Stimulated activated CD4-positive, alpha-beta T cell treated with anti-CD3 and anti-CD28 coated beads, Interleukin-2, amount 100 ng/mL, for 24 hours (primary cell): ENCODE measurements at regions not wholly inside any gene's neighbourhood (a gene's known extent, or its start where the extent isn't known, plus 50 kb on each side); places are given as distances from the start of the nearest gene placed in this dataset.

Experiments used
- DNase-seq, 2 donors: peaks; one replicate each; pipeline ENCODE4 v3.0.0-alpha.2; 2020

DNA sequence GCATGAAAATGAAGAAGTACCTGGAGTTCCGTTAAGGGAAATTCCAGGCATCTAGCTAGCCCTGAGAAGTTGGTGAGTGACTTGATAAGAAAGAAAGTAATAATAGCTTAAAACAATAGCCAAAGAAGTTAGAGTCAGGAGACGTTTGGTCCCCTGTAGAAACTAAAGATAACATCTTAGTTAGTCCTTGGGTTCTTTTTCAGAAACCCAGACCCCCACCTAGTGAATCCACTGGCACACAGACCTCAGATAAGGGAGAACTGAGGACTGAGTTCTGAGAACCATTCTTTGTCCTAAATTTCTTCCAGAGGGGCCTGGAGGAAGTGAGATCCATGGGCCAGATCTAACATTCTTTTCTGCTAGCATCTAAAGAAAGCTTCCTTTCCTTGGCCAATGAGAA is 335.4 kb downstream of the SLC4A3 start:
- DNase-seq = no peak

DNA sequence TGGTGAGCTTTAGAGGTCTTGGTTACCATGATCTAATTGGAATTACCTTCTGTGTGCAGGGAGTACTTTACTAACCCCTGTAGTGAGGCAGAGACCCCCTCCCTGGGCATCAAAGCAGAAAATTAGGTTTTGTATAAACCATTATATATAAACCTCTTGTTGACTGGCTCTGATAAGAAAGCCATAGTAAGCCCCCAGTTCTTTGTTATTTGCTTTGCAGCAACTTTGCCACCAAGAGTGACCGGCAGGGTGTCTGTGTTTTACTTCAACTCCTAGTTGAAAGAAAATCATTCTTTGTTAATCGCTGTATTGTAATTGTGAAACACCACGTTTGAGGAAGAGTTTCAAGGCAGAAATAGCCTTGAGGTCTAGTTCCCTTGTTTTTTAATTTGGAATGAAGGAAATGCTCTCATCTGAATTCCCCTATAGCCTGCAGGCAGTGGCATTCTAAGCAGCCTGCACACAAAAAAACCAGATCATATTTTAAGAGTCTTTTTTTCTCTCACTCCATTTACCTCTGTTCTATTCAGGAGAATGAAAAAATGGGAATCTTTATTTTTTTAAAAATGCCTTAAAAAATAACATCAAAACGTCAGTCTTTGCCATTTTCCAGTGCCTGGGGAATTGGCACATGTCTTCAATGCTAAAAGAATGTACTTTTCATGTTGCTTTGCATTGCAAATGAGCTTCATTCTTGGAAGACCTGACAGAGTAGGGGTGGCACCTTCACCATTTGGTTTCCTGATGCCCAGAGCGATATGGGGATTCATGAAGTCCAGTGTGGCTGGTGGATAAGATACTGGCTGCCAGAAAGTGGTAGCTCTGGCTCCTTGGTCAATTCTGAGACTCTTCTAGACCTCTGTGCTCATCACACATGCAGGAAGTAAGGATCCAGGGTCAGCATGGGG is 338.1 kb downstream of the SLC4A3 start:
- no peak for DNase-seq

DNA sequence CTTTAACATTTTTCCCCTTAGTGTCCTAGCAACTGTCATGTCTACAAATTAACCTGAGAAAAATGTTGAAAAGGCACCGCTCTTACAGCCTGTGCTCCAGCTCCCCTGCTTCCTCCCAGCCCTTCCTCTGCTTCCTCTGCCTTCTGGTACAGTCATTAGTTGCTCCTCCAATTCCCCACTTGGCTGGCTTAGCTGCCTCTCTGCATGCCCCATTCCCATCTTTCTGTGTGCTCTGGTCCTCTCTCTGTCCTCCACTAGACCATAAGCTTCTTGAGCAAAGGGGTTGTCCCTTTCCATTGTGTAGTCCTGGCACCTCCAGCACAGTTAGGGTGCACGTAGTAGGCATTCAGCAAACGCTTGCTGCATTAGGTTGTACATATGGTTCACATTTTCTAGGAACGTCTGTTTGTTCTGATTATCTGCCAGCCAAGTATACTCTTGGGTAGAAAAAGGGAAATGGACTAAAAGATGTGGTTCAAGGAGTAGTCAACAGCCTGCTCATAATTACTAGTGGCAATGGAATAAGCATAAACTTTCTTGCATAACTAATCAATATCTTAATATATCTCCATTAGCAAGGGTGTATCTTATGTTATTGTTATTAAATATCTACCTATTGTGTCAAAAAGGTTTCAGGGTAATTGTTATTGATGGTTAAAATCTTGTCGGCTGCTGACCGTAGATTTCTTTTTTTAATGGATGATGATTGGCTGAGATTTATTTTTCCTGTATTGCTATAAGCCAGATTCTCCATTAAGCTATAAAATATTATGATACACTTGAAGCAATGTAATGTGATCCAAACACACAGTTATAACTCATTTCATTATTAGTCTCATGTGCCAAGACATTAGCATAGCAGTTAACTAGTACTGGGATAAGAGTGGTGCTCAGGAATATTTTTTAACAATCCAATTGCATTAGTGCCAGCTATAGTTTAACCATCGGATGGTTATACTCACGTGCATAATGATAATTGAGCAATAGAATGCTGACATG is 340.1 kb downstream of the SLC4A3 start:
- no peak for DNase-seq

- DNase-seq = no peak
These were observed 341.4 kb downstream of the SLC4A3 start for GRCh38 chr2:219968685-219969345.

DNA sequence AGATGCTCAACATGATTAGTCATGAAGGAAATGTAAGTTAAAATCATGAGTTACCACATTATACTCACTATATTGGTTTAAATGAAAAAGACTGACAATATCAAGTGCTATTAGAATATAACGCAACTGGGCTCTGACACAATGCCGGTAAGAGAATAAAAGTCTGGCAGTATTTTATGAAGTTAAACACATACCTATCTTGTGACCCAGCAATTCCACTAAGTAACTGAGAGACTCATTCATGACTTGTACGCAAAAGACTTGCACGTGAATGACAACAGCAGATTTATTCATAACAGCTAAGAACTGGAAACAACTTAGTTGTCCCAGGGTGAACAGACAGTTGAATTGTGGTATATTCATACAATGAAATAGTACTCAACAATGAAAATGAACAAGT is 342.1 kb downstream of the SLC4A3 start:
- no peak for DNase-seq

- DNase-seq = no peak
These were observed 345.7 kb downstream of the SLC4A3 start for GRCh38 chr2:219973136-219973535.

- no peak for DNase-seq
These were observed 349.4 kb downstream of the SLC4A3 start for GRCh38 chr2:219976871-219977270.

- no peak for DNase-seq
These were observed 353.2 kb downstream of the SLC4A3 start for GRCh38 chr2:219980638-219981037.

DNA sequence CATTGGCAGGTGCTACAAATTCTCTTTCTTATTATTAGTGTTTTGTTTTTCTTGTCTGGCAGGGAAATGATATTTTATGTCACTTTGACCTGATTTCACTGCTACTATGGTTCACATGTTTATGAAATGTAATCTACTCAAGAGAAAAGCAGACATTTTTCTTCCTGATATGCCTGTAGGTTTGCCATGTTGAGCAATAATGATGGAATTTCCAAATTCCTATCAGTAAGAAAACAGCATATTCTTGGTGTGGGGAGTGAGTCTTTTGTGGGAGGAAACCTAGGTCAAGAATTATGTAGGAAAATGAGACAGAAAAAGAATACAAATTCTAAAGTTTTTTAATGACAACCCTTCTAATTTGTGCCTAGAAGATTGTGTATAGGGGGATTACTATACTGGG is 356.4 kb downstream of the SLC4A3 start:
- DNase-seq = no peak

- DNase-seq = no peak
These were observed 357.6 kb downstream of the SLC4A3 start for GRCh38 chr2:219985017-219985416.

DNA sequence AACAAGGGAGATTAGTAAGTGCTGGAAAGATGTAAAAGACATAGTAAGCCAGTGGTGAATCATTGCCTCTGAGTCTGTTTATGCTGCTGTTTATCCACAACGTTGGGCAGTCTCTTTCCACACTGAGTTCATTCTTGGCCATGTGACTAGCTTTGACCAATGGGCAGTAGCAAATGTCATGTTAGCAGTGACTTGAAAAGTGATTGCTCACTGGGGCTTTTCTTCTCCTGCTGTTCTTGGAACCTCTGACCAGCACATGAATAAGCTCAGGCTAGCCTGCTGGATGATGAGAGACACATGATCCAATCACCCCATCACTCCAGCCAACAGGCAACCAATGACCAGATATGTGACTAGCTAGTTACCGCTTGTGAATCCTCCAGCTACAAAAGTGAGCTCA is 360.4 kb downstream of the SLC4A3 start:
- no peak for DNase-seq

GRCh38 chr2:219989744-219990143 is 362.3 kb downstream of the SLC4A3 start:
- no peak for DNase-seq

- DNase-seq = no peak
These were observed 363.7 kb downstream of the SLC4A3 start for GRCh38 chr2:219991116-219991515.

GRCh38 chr2:219995399-219995798 is 368.0 kb downstream of the SLC4A3 start:
- DNase-seq = no peak

- no peak for DNase-seq
These were observed 368.7 kb downstream of the SLC4A3 start for GRCh38 chr2:219995991-219996765.

DNA sequence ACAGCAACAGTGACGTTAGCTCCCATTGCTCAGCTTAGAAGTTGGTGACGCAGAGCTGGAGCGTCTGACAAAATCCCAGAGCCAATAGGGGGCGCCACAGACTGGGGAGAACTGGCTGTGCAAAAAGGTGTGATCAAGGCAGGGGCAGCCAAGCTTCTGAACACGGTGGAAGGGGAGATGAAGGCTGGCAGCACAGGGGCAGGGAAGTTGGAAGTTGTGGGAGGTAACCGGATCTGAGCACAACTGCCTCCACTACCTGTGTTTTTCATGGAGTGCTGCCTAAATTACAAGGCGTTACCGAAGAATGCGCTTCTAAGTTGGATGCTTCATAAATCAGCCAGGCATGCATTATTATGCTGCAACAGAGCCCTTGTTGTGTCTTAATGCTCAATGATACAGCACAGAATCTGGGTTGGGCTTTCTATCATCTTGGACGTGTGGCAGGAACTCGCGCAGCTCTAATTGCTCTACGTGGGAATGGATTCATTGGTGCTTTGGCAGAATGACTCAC is 370.0 kb downstream of the SLC4A3 start:
- DNase-seq = peak in 1 of 2 donors; percentile 32

- no peak for DNase-seq
These were observed 370.7 kb downstream of the SLC4A3 start for GRCh38 chr2:219998107-219998506.

GRCh38 chr2:219998714-219999227 is 371.3 kb downstream of the SLC4A3 start:
- no peak for DNase-seq

DNA sequence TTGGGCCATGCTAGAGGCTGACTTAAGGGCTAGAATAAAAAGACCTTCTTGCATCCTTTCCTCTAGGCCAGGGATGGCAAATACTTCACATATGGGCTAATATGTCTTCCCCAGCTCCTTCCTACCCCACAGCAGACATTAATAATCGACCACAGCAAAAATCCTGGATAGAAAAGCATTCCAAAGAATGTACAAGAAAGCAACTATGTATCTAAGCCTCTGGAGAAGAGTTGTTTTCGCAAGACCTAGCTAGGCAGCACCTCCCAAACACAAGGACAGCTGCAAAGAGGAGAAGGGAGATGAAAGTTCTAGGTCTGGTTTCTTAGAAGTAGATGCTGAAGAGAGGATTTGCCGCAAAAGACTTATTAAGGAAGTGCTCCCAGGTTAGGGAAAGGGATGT is 372.6 kb downstream of the SLC4A3 start:
- DNase-seq = no peak

GRCh38 chr2:220000586-220000985 is 373.2 kb downstream of the SLC4A3 start:
- DNase-seq = no peak

DNA sequence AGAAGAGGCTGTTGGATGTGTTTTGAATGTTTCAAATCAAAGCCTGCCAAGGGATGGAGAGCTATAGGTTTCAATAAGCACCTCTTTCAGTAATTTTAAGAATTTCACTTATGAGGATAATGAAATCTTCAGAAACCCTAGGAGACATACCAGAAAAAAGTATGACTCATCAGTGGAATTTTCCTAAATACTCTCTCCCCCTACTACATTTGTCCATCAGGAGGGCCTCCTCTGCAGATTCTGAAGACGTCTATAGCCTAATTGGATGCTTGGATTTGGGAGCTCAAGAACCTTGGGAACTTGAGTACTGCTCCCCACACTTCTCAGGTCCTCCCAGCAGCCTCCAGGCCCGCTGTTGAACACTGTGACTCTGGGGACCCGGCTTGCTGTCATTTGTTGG is 374.3 kb downstream of the SLC4A3 start:
- no peak for DNase-seq

DNA sequence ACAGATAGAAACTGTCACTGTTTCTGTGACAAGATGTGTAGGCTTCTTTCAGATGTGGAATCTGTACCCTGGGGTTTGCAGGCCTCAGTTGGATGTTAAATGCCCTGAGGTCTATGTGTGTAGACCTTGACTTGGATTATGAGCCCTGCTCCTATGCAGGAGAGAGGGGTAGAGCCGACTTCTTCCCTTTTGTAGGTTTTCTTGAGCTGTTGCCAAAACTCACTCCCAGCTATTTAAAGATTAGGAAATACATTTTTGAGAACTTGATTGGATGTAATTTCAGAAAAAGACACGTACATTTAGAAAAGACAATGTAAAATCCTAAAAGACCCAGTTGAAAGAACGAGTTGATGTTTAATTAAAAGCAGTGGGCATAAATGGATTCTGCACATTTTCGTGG is 374.8 kb downstream of the SLC4A3 start:
- DNase-seq = no peak
